ENCODE measurements at regions not wholly inside any gene's neighbourhood (a gene's known extent, or its start where the extent isn't known, plus 50 kb on each side); places are given as distances from the start of the nearest gene placed in this dataset.

GRCh38 chr12:43054085-43054484, 464.5 kb upstream of the PRICKLE1 start:
- Mint-ChIP-seq H3K27ac (no peak overlapping the region), H3K4me1 (ENCODE audit: low read depth) (no peaks in the 10 kb centered on the region), H3K36me3 (no peaks in the 10 kb centered on the region), H3K4me3 (no peak overlapping the region), H3K9me3 (peaks cover 2% of the 10 kb centered on the region), H3K27me3 (no peaks in the 10 kb centered on the region)
- ChIA-PET CTCF (no interaction called here), POLR2A (no interaction called here)
- DNase-seq = no peak
- intact Hi-C loops (cut with micrococcal nuclease) = no loop called here

- DNase-seq = no peak
- Mint-ChIP-seq H3K27ac (no peak overlapping the region), H3K27me3 (no peaks in the 10 kb centered on the region), H3K4me3 (no peak overlapping the region), H3K4me1 (ENCODE audit: low read depth) (no peaks in the 10 kb centered on the region), H3K36me3 (no peaks in the 10 kb centered on the region), H3K9me3 (peaks cover 2% of the 10 kb centered on the region)
- ChIA-PET CTCF (no interaction called here), POLR2A (no interaction called here)
- intact Hi-C loops (cut with micrococcal nuclease) = no loop called here
Measured at GRCh38 chr12:43052441-43052840, 462.9 kb upstream of the PRICKLE1 start.

GRCh38 chr12:43044241-43044640, 454.7 kb upstream of the PRICKLE1 start:
- Mint-ChIP-seq H3K4me3 (no peak overlapping the region), H3K9me3 (peaks cover 2% of the 10 kb centered on the region), H3K27me3 (no peaks in the 10 kb centered on the region), H3K36me3 (no peaks in the 10 kb centered on the region), H3K4me1 (ENCODE audit: low read depth) (no peaks in the 10 kb centered on the region), H3K27ac (no peak overlapping the region)
- intact Hi-C loops (cut with micrococcal nuclease) = no loop called here
- ChIA-PET POLR2A (no interaction called here), CTCF (no interaction called here)
- DNase-seq = no peak

- no peak overlapping the region for H3K4me3 Mint-ChIP-seq
- intact Hi-C loops (cut with micrococcal nuclease) = no loop called here
- peaks cover 2% of the 10 kb centered on the region for H3K9me3 Mint-ChIP-seq
- no peak overlapping the region for H3K27ac Mint-ChIP-seq
- H3K36me3 Mint-ChIP-seq = no peaks in the 10 kb centered on the region
- no peak for DNase-seq
- H3K4me1 Mint-ChIP-seq (ENCODE audit: low read depth) = no peaks in the 10 kb centered on the region
- H3K27me3 Mint-ChIP-seq = no peaks in the 10 kb centered on the region
- ChIA-PET CTCF (no interaction called here), POLR2A (no interaction called here)
Measured at GRCh38 chr12:43038991-43039390, 449.4 kb upstream of the PRICKLE1 start.

- peaks cover 2% of the 10 kb centered on the region for H3K9me3 Mint-ChIP-seq
- CTCF ChIA-PET = no interaction called here
- H3K4me1 Mint-ChIP-seq (ENCODE audit: low read depth) = no peaks in the 10 kb centered on the region
- POLR2A ChIA-PET = no interaction called here
- no peaks in the 10 kb centered on the region for H3K27me3 Mint-ChIP-seq
- H3K36me3 Mint-ChIP-seq = no peaks in the 10 kb centered on the region
- intact Hi-C loops (cut with micrococcal nuclease) = no loop called here
- no peak overlapping the region for H3K4me3 Mint-ChIP-seq
- no peak for DNase-seq
- H3K27ac Mint-ChIP-seq = no peak overlapping the region
Measured at GRCh38 chr12:43029971-43030370, 440.4 kb upstream of the PRICKLE1 start.

- H3K9me3 Mint-ChIP-seq = peaks cover 2% of the 10 kb centered on the region
- no peaks in the 10 kb centered on the region for H3K36me3 Mint-ChIP-seq
- no peak overlapping the region for H3K4me3 Mint-ChIP-seq
- CTCF ChIA-PET = no interaction called here
- no peak for DNase-seq
- intact Hi-C loops (cut with micrococcal nuclease) = no loop called here
- no peaks in the 10 kb centered on the region for H3K4me1 Mint-ChIP-seq (ENCODE audit: low read depth)
- H3K27ac Mint-ChIP-seq = no peak overlapping the region
- POLR2A ChIA-PET = no interaction called here
- H3K27me3 Mint-ChIP-seq = no peaks in the 10 kb centered on the region
Measured at GRCh38 chr12:43028826-43029225, 439.3 kb upstream of the PRICKLE1 start.

GRCh38 chr12:43022838-43023237, 433.3 kb upstream of the PRICKLE1 start:
- no peak overlapping the region for H3K4me3 Mint-ChIP-seq
- ChIA-PET CTCF (interaction anchor here (0.6 kb wide), 1 partner anchor 313 kb away, joined by 3 read pairs; no protein-coding TSS in a partner anchor), POLR2A (no interaction called here)
- no peaks in the 10 kb centered on the region for H3K9me3 Mint-ChIP-seq
- intact Hi-C loops (cut with micrococcal nuclease) = no loop called here
- no peak overlapping the region for H3K27ac Mint-ChIP-seq
- H3K36me3 Mint-ChIP-seq = no peaks in the 10 kb centered on the region
- no peak for DNase-seq
- no peaks in the 10 kb centered on the region for H3K4me1 Mint-ChIP-seq (ENCODE audit: low read depth)
- no peaks in the 10 kb centered on the region for H3K27me3 Mint-ChIP-seq

GRCh38 chr12:43015090-43015737, 425.7 kb upstream of the PRICKLE1 start:
- peaks cover 3% of the 10 kb centered on the region for H3K9me3 Mint-ChIP-seq
- CTCF ChIA-PET = no interaction called here
- no peaks in the 10 kb centered on the region for H3K4me1 Mint-ChIP-seq (ENCODE audit: low read depth)
- POLR2A ChIA-PET = no interaction called here
- DNase-seq = no peak
- no peak overlapping the region for H3K4me3 Mint-ChIP-seq
- H3K27ac Mint-ChIP-seq = no peak overlapping the region
- H3K27me3 Mint-ChIP-seq = no peaks in the 10 kb centered on the region
- intact Hi-C loops (cut with micrococcal nuclease) = no loop called here
- H3K36me3 Mint-ChIP-seq = no peaks in the 10 kb centered on the region

- Mint-ChIP-seq H3K4me1 (ENCODE audit: low read depth) (no peaks in the 10 kb centered on the region), H3K27ac (no peak overlapping the region), H3K4me3 (no peak overlapping the region), H3K36me3 (no peaks in the 10 kb centered on the region), H3K9me3 (peaks cover 3% of the 10 kb centered on the region), H3K27me3 (no peaks in the 10 kb centered on the region)
- CTCF ChIA-PET = no interaction called here
- intact Hi-C loops (cut with micrococcal nuclease) = no loop called here
- POLR2A ChIA-PET = no interaction called here
- DNase-seq = no peak
Measured at GRCh38 chr12:43011383-43011926, 421.9 kb upstream of the PRICKLE1 start.

GRCh38 chr12:43009846-43010240, 420.3 kb upstream of the PRICKLE1 start:
- CTCF ChIA-PET = no interaction called here

GRCh38 chr12:43008953-43009845, 419.7 kb upstream of the PRICKLE1 start:
- ChIA-PET POLR2A (no interaction called here), CTCF (no interaction called here)
- peaks cover 3% of the 10 kb centered on the region for H3K9me3 Mint-ChIP-seq
- no peaks in the 10 kb centered on the region for H3K4me1 Mint-ChIP-seq (ENCODE audit: low read depth)
- no peaks in the 10 kb centered on the region for H3K27me3 Mint-ChIP-seq
- no peak overlapping the region for H3K4me3 Mint-ChIP-seq
- intact Hi-C loops (cut with micrococcal nuclease) = no loop called here
- no peaks in the 10 kb centered on the region for H3K36me3 Mint-ChIP-seq
- no peak overlapping the region for H3K27ac Mint-ChIP-seq
- DNase-seq = no peak

More at GRCh38 chr12:43009846-43010240, 420.3 kb upstream of the PRICKLE1 start:
- DNase-seq = no peak
- H3K4me1 Mint-ChIP-seq (ENCODE audit: low read depth) = no peaks in the 10 kb centered on the region
- POLR2A ChIA-PET = no interaction called here
- H3K27ac Mint-ChIP-seq = no peak overlapping the region
- peaks cover 3% of the 10 kb centered on the region for H3K9me3 Mint-ChIP-seq
- no peak overlapping the region for H3K4me3 Mint-ChIP-seq
- no peaks in the 10 kb centered on the region for H3K36me3 Mint-ChIP-seq
- no peaks in the 10 kb centered on the region for H3K27me3 Mint-ChIP-seq
- intact Hi-C loops (cut with micrococcal nuclease) = no loop called here

GRCh38 chr12:43004908-43005307, 415.4 kb upstream of the PRICKLE1 start:
- Mint-ChIP-seq H3K4me3 (no peak overlapping the region), H3K36me3 (no peaks in the 10 kb centered on the region), H3K9me3 (peaks cover 5% of the 10 kb centered on the region), H3K4me1 (ENCODE audit: low read depth) (no peaks in the 10 kb centered on the region), H3K27ac (no peak overlapping the region), H3K27me3 (no peaks in the 10 kb centered on the region)
- no peak for DNase-seq
- intact Hi-C loops (cut with micrococcal nuclease) = no loop called here
- ChIA-PET POLR2A (no interaction called here), CTCF (no interaction called here)

GRCh38 chr12:43004141-43004540, 414.6 kb upstream of the PRICKLE1 start:
- ChIA-PET CTCF (no interaction called here), POLR2A (no interaction called here)
- intact Hi-C loops (cut with micrococcal nuclease) = no loop called here
- no peaks in the 10 kb centered on the region for H3K4me1 Mint-ChIP-seq (ENCODE audit: low read depth)
- no peak for DNase-seq
- no peak overlapping the region for H3K27ac Mint-ChIP-seq
- no peaks in the 10 kb centered on the region for H3K27me3 Mint-ChIP-seq
- no peaks in the 10 kb centered on the region for H3K36me3 Mint-ChIP-seq
- peaks cover 5% of the 10 kb centered on the region for H3K9me3 Mint-ChIP-seq
- no peak overlapping the region for H3K4me3 Mint-ChIP-seq
